HepG2 (cell line): ENCODE measurements at regions not wholly inside any gene's neighbourhood (a gene's known extent, or its start where the extent isn't known, plus 50 kb on each side); places are given as distances from the start of the nearest gene placed in this dataset.

Source experiments
- ATAC-seq: fragments of 200-7000 bp; cut with Tn5 transposase; 3 replicates; pipeline ENCODE4 v1.9.1; 2020; ENCODE audit warnings: mild to moderate bottlenecking, moderate library complexity
- BruUV-seq: library from RNA; stranded (reverse); fragments of 400-500 nt; replicated peaks from 2 replicates; lab custom pipeline; 2021; lab: Mats Ljungman, UMichigan
- CTCF ChIA-PET: fragments of 300-600 bp; formaldehyde crosslinking; extraction: SDS; loops from one replicate; lab custom pipeline; 2021; ENCODE audit warnings: low total read pairs, inconsistent platforms, low intra/inter-chr PET ratio; lab: Yijun Ruan, JAX
- POLR2A ChIA-PET: fragments of 350-600 bp; sonication (Branson Sonifier 250); formaldehyde crosslinking; loops from one replicate; lab custom pipeline; 2020; ENCODE audit warnings: antibody characterized with exemption, inconsistent platforms; lab: Yijun Ruan, JAX
- DNase-seq: peaks from one replicate; pipeline ENCODE4 v3.0.0-alpha.2; 2015; ENCODE audit warnings: low spot score
- FAIRE-seq: peaks from 3 replicates; lab custom pipeline; 2011; peaks lifted over from hg19 to GRCh38; lab: Jason Lieb, UNC
- H2AFZ ChIP-seq: one replicate; pipeline ENCODE4 v1.6.1; 2011; ENCODE audit warnings: low read length, inconsistent platforms
- H3K27ac ChIP-seq: fragments of 300-600 bp; 3 replicates; pipeline ENCODE4 v1.8.0; 2011; ENCODE audit warnings: mixed run types, mild to moderate bottlenecking, mixed read lengths, low read length, inconsistent platforms; ENCODE audit not compliant: insufficient read depth; ENCODE audit errors: extremely low read length
- H3K27me3 ChIP-seq, 2 experiments: fragments of 200-600 bp in 1 of 2; 2 replicates in 1 of 2; 3 replicates in 1 of 2; pipeline versions ENCODE4 v1.6.0 to v1.8.0; 2011; ENCODE audit warnings: low read length in 2 of 2, mild to moderate bottlenecking in 2 of 2, moderate library complexity in 2 of 2, inconsistent platforms in 1 of 2; ENCODE audit not compliant: insufficient read depth in 2 of 2, control insufficient read depth in 1 of 2
- H3K36me3 ChIP-seq, 2 experiments: fragments of 200-600 bp in 1 of 2; replicated peaks in 1 of 2; 2 replicates in 1 of 2; 3 replicates in 1 of 2; pipeline versions ENCODE4 v1.5.1 to v1.8.0; 2011; ENCODE audit warnings: low read length in 2 of 2, inconsistent platforms in 1 of 2; ENCODE audit not compliant: insufficient read depth in 2 of 2, control insufficient read depth in 1 of 2
- H3K4me1 ChIP-seq: 2 replicates; pipeline ENCODE4 v1.5.1; 2012; ENCODE audit warnings: low read length, inconsistent platforms; ENCODE audit not compliant: insufficient read depth
- H3K4me2 ChIP-seq: 2 replicates; pipeline ENCODE4 v1.6.0; 2011; ENCODE audit warnings: low read depth, low read length, inconsistent platforms
- H3K4me3 ChIP-seq, 3 experiments: fragments of 200-600 bp in 1 of 3; sonication (generic), shearing (Covaris generic) in 1 of 3; replicated peaks in 1 of 3; 2 replicates each; pipeline ENCODE4 v1.5.1; 2011 to 2016; ENCODE audit warnings: low read length in 3 of 3, inconsistent platforms in 2 of 3, low read depth in 2 of 3, mild to moderate bottlenecking in 2 of 3, control low read depth in 1 of 3, mixed read lengths in 1 of 3; ENCODE audit not compliant: insufficient read depth in 1 of 3
- H3K79me2 ChIP-seq: one replicate; pipeline ENCODE4 v1.6.1; 2011; ENCODE audit warnings: low read length, inconsistent platforms; ENCODE audit not compliant: insufficient read depth
- H3K9ac ChIP-seq: 2 replicates; pipeline ENCODE4 v1.6.0; 2011; ENCODE audit warnings: mild to moderate bottlenecking, low read depth, low read length, inconsistent platforms; ENCODE audit not compliant: insufficient read depth
- H3K9me3 ChIP-seq: 2 replicates; pipeline ENCODE4 v1.5.1; 2012; ENCODE audit warnings: mild to moderate bottlenecking, low read length
- H4K20me1 ChIP-seq: 2 replicates; pipeline ENCODE4 v1.6.0; 2011; ENCODE audit warnings: inconsistent platforms, mild to moderate bottlenecking, low read length, moderate library complexity; ENCODE audit not compliant: insufficient read depth
- ATF3 ChIP-seq: sonication (generic); formaldehyde crosslinking; IDR thresholded peaks from 2 replicates; pipeline ENCODE4 v1.4.0; 2020; ENCODE audit warnings: missing genetic modification reagents
- HCFC1 ChIP-seq: fragments of 150-350 bp; IDR thresholded peaks from 2 replicates; pipeline ENCODE4 v1.6.1; 2014; ENCODE audit warnings: low read depth, low read length
- IRF2 ChIP-seq: IDR thresholded peaks from 2 replicates; pipeline ENCODE4 v1.6.1; 2018; ENCODE audit warnings: missing genetic modification reagents, missing compliant biosample characterization
- KAT7 ChIP-seq: IDR thresholded peaks from 2 replicates; pipeline ENCODE4 v1.6.1; 2018; ENCODE audit warnings: borderline replicate concordance, missing compliant biosample characterization
- STAT6 ChIP-seq: sonication (generic); formaldehyde crosslinking; IDR thresholded peaks from 2 replicates; pipeline ENCODE4 v1.4.0; 2020; ENCODE audit warnings: missing genetic modification reagents, mild to moderate bottlenecking, borderline replicate concordance
- WGBS: methylation state at CpG from one replicate; pipeline ENCODE4 v1.1.6; 2017; ENCODE audit warnings: low lambda C conversion rate; 5-methylcytosine and 5-hydroxymethylcytosine counted together
- in situ Hi-C: cut with HindIII; loops from 2 replicates; pipeline ENCODE4 v1.10.0; 2017; ENCODE audit warnings: low pct_unique_long_range_greater_than_20kb; ENCODE audit not compliant: extremely low pct_ligation_motif_present
- intact Hi-C: fragments of 100-400 bp; cut with micrococcal nuclease; formaldehyde crosslinking; loops from one replicate; pipeline ENCODE4 v1.10.0; 2022; ENCODE audit not compliant: unreplicated experiment
- TF ChIP-seq, protein P1 (sequence below): conservative IDR thresholded peaks from 2 replicates; pipeline ENCODE4 v1.6.1; 2018; ENCODE audit warnings: missing genetic modification reagents

DNA sequence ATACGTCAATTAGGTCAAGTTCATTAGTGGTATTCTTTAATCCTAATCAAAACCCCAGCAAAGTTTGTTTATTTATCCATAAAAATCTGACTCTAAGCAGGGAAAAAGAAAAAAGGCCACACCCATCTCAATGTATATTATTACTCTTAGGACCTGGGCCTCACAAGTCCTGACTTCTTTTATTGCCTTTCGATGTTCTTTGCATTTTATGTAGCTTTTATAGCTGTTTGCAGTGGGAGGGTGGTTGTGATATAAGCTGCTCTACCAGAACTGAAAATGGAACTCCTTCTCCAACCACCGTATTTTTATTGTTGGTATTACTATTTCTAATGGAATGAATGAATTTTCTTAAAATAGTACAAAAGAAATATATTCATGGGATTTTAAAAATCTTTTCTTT lies 163.3 kb upstream of the FAM47C start (continued):
- TF ChIP-seq HCFC1: no peak
- TF ChIP-seq, protein P1, sequence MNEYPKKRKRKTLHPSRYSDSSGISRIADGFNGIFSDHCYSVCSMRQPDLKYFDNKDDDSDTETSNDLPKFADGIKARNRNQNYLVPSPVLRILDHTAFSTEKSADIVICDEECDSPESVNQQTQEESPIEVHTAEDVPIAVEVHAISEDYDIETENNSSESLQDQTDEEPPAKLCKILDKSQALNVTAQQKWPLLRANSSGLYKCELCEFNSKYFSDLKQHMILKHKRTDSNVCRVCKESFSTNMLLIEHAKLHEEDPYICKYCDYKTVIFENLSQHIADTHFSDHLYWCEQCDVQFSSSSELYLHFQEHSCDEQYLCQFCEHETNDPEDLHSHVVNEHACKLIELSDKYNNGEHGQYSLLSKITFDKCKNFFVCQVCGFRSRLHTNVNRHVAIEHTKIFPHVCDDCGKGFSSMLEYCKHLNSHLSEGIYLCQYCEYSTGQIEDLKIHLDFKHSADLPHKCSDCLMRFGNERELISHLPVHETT (CRISPR knock-in tag): no peak
- TF ChIP-seq STAT6 (CRISPR knock-in tag): no peak

- H3K4me2 ChIP-seq: no peak overlapping the region
- no peaks in the 10 kb centered on the region for H3K4me1 ChIP-seq
- no peaks in the 10 kb centered on the region for H3K27me3 ChIP-seq
- no peak overlapping the region for H3K4me3 ChIP-seq
- TF ChIP-seq KAT7 (CRISPR knock-in tag) (no peak), IRF2 (CRISPR knock-in tag) (no peak), ATF3 (CRISPR knock-in tag) (no peak)
- H3K27ac ChIP-seq: no peak overlapping the region
- ATAC-seq (no peak), FAIRE-seq (no peak), DNase-seq (no peak)
- ChIA-PET POLR2A (no interaction called here), CTCF (no interaction called here)
- no peak overlapping the region for H3K9ac ChIP-seq
- in situ Hi-C loops (no loop called here), intact Hi-C loops (no loop called here)
- H4K20me1 ChIP-seq: no peaks in the 10 kb centered on the region
- 23% methylated on average over 4 of the region's 4 CpGs for WGBS
- H3K9me3 ChIP-seq: no peaks in the 10 kb centered on the region
- no TSS peak for BruUV-seq
- no peaks in the 10 kb centered on the region for H3K36me3 ChIP-seq
- no peak overlapping the region for H2AFZ ChIP-seq
- H3K79me2 ChIP-seq: no peaks in the 10 kb centered on the region
Measured at GRCh38 chrX:36847496-36847895, 160.7 kb upstream of the FAM47C start.
